ENCODE measurements at regions not wholly inside any gene's neighbourhood (a gene's known extent, or its start where the extent isn't known, plus 50 kb on each side); places are given as distances from the start of the nearest gene placed in this dataset.

DNA sequence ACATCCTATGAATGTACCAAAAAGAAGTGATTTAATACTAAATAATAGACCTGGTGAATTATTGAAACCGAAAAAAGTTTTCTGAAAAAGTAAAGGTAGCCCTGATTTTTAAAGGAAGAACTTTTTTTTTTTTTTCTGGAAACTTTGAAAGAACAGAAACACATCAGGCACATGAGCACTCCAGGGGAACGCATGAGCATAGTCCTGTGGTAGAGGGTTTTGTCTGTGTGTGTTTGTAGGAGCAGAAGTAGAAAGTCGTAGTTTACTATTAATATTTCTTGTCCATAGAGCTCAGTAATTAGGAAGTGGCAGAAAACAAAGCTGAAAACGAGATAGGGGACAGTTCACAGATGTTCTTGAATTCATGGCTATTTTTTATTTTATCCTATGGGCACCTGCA is 1175.9 kb upstream of the B3GALT2 start:
- no peak for TF ChIP-seq POLR2AphosphoS5 (IDR thresholded peaks at IDR 0.05; ENCODE audit: low read depth)
- TF ChIP-seq CTCF (IDR thresholded peaks at IDR 0.05; ENCODE audit: insufficient read depth, low read length), result no peak
- TF ChIP-seq GABPA (IDR thresholded peaks at IDR 0.05; ENCODE audit: low read depth), result no peak
- TF ChIP-seq REST (IDR thresholded peaks at IDR 0.05; ENCODE audit: insufficient replicate concordance, low read depth), result no peak

Measured in HL-60 (cell line).